ENCODE measurements at regions not wholly inside any gene's neighbourhood (a gene's known extent, or its start where the extent isn't known, plus 50 kb on each side); places are given as distances from the start of the nearest gene placed in this dataset.

DNA sequence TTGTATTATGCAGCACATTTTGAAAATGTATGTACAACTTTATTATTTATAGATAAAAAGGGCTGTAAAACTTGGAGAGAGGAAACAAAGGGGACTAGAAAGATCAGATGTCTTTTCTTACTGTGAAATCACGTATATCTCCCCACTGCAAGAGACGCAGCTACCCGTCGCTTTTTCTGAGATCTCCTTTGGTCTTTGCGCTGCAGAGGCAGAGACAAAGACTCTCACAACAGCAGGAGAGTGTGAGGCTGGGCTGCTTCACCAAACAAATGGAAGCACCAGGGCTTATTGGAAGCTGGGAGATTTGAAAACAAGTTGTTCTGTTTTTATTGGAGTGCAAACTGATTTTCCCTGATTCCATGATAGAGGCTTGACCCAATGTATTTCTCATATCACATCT lies 129.0 kb upstream of the PARD3B start:
- TF ChIP-seq, protein P1, sequence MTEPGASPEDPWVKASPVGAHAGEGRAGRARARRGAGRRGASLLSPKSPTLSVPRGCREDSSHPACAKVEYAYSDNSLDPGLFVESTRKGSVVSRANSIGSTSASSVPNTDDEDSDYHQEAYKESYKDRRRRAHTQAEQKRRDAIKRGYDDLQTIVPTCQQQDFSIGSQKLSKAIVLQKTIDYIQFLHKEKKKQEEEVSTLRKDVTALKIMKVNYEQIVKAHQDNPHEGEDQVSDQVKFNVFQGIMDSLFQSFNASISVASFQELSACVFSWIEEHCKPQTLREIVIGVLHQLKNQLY (CRISPR knock-in tag; IDR thresholded peaks at IDR 0.05), result no peak
- no peak for TF ChIP-seq CREB1 (CRISPR knock-in tag; IDR thresholded peaks at IDR 0.05)
- TF ChIP-seq TEAD4 (CRISPR knock-in tag; IDR thresholded peaks at IDR 0.05), result no peak
- TF ChIP-seq, protein P2, sequence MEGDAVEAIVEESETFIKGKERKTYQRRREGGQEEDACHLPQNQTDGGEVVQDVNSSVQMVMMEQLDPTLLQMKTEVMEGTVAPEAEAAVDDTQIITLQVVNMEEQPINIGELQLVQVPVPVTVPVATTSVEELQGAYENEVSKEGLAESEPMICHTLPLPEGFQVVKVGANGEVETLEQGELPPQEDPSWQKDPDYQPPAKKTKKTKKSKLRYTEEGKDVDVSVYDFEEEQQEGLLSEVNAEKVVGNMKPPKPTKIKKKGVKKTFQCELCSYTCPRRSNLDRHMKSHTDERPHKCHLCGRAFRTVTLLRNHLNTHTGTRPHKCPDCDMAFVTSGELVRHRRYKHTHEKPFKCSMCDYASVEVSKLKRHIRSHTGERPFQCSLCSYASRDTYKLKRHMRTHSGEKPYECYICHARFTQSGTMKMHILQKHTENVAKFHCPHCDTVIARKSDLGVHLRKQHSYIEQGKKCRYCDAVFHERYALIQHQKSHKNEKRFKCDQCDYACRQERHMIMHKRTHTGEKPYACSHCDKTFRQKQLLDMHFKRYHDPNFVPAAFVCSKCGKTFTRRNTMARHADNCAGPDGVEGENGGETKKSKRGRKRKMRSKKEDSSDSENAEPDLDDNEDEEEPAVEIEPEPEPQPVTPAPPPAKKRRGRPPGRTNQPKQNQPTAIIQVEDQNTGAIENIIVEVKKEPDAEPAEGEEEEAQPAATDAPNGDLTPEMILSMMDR (IDR thresholded peaks at IDR 0.05), result no peak
- TF ChIP-seq, protein P3, sequence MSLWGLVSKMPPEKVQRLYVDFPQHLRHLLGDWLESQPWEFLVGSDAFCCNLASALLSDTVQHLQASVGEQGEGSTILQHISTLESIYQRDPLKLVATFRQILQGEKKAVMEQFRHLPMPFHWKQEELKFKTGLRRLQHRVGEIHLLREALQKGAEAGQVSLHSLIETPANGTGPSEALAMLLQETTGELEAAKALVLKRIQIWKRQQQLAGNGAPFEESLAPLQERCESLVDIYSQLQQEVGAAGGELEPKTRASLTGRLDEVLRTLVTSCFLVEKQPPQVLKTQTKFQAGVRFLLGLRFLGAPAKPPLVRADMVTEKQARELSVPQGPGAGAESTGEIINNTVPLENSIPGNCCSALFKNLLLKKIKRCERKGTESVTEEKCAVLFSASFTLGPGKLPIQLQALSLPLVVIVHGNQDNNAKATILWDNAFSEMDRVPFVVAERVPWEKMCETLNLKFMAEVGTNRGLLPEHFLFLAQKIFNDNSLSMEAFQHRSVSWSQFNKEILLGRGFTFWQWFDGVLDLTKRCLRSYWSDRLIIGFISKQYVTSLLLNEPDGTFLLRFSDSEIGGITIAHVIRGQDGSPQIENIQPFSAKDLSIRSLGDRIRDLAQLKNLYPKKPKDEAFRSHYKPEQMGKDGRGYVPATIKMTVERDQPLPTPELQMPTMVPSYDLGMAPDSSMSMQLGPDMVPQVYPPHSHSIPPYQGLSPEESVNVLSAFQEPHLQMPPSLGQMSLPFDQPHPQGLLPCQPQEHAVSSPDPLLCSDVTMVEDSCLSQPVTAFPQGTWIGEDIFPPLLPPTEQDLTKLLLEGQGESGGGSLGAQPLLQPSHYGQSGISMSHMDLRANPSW (CRISPR knock-in tag; conservative IDR thresholded peaks at IDR 0.05; ENCODE audit: low read depth), result no peak
- no peak for TF ChIP-seq SP1 (CRISPR knock-in tag; conservative IDR thresholded peaks at IDR 0.05)
- no peak for TF ChIP-seq CBFB (CRISPR knock-in tag; IDR thresholded peaks at IDR 0.05; ENCODE audit: low read depth)
- TF ChIP-seq NFATC4 (CRISPR knock-in tag; IDR thresholded peaks at IDR 0.05), result no peak
- TF ChIP-seq, protein P4, sequence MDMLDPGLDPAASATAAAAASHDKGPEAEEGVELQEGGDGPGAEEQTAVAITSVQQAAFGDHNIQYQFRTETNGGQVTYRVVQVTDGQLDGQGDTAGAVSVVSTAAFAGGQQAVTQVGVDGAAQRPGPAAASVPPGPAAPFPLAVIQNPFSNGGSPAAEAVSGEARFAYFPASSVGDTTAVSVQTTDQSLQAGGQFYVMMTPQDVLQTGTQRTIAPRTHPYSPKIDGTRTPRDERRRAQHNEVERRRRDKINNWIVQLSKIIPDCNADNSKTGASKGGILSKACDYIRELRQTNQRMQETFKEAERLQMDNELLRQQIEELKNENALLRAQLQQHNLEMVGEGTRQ (CRISPR knock-in tag; IDR thresholded peaks at IDR 0.05), result no peak
- TF ChIP-seq TCF7 (CRISPR knock-in tag; IDR thresholded peaks at IDR 0.05; ENCODE audit: low read depth), result no peak
- TF ChIP-seq, protein P5, sequence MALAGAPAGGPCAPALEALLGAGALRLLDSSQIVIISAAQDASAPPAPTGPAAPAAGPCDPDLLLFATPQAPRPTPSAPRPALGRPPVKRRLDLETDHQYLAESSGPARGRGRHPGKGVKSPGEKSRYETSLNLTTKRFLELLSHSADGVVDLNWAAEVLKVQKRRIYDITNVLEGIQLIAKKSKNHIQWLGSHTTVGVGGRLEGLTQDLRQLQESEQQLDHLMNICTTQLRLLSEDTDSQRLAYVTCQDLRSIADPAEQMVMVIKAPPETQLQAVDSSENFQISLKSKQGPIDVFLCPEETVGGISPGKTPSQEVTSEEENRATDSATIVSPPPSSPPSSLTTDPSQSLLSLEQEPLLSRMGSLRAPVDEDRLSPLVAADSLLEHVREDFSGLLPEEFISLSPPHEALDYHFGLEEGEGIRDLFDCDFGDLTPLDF (CRISPR knock-in tag; IDR thresholded peaks at IDR 0.05), result no peak
- no peak for TF ChIP-seq ZNF317 (CRISPR knock-in tag; IDR thresholded peaks at IDR 0.05; ENCODE audit: borderline replicate concordance, low read depth)
- TF ChIP-seq, protein P6, sequence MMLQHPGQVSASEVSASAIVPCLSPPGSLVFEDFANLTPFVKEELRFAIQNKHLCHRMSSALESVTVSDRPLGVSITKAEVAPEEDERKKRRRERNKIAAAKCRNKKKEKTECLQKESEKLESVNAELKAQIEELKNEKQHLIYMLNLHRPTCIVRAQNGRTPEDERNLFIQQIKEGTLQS (CRISPR knock-in tag; conservative IDR thresholded peaks at IDR 0.05), result no peak
